ENCODE measurements at regions not wholly inside any gene's neighbourhood (a gene's known extent, or its start where the extent isn't known, plus 50 kb on each side); places are given as distances from the start of the nearest gene placed in this dataset.

GRCh38 chr14:100659345-100660001 is 67.2 kb upstream of the DLK1 start:
- no peak for DNase-seq (ENCODE audit: unreplicated experiment)
- no peaks in the 10 kb centered on the region for H3K4me1 Mint-ChIP-seq (ENCODE audit: insufficient read depth, unreplicated experiment)
- H3K27ac Mint-ChIP-seq (ENCODE audit: low read depth, unreplicated experiment) = no peak overlapping the region
- H3K9me3 Mint-ChIP-seq (ENCODE audit: unreplicated experiment) = no peaks in the 10 kb centered on the region
- POLR2A ChIA-PET = no interaction called here
- no peaks in the 10 kb centered on the region for H3K36me3 Mint-ChIP-seq (ENCODE audit: insufficient read depth, unreplicated experiment)
- intact Hi-C loops (cut with micrococcal nuclease) = loop anchor here (10.0 kb wide), 2 partner anchors 195 to 965 kb away; no protein-coding TSS in a partner anchor
- CTCF ChIA-PET = interaction anchor here (0.7 kb wide), 1 partner anchor 253 kb away, joined by 3 read pairs; no protein-coding TSS in a partner anchor
- H3K27me3 Mint-ChIP-seq (ENCODE audit: insufficient read depth, unreplicated experiment) = peaks cover 11% of the 10 kb centered on the region
- no peak for TF ChIP-seq CTCF (IDR thresholded peaks at IDR 0.05; ENCODE audit: unreplicated experiment)
- no TSS peak for BruUV-seq (replicated peaks)
- no peak overlapping the region for H3K4me3 Mint-ChIP-seq (ENCODE audit: unreplicated experiment)

- peaks cover 4% of the 10 kb centered on the region for H3K4me1 Mint-ChIP-seq (ENCODE audit: insufficient read depth, unreplicated experiment)
- ChIA-PET POLR2A (no interaction called here), CTCF (interaction anchor here (1.0 kb wide), 1 partner anchor 33 kb away, joined by 3 read pairs; no protein-coding TSS in a partner anchor)
- TF ChIP-seq CTCF (IDR thresholded peaks at IDR 0.05; ENCODE audit: unreplicated experiment) = no peak
- intact Hi-C loops (cut with micrococcal nuclease) = loop anchor here (10.0 kb wide), 2 partner anchors 194 to 964 kb away; no protein-coding TSS in a partner anchor
- H3K27ac Mint-ChIP-seq (ENCODE audit: low read depth, unreplicated experiment) = no peak overlapping the region
- no peaks in the 10 kb centered on the region for H3K36me3 Mint-ChIP-seq (ENCODE audit: insufficient read depth, unreplicated experiment)
- no peaks in the 10 kb centered on the region for H3K9me3 Mint-ChIP-seq (ENCODE audit: unreplicated experiment)
- H3K27me3 Mint-ChIP-seq (ENCODE audit: insufficient read depth, unreplicated experiment) = peaks cover 11% of the 10 kb centered on the region
- no peak for DNase-seq (ENCODE audit: unreplicated experiment)
- no TSS peak for BruUV-seq (replicated peaks)
- no peak overlapping the region for H3K4me3 Mint-ChIP-seq (ENCODE audit: unreplicated experiment)
These were observed 66.2 kb upstream of the DLK1 start for GRCh38 chr14:100660498-100660881.

GRCh38 chr14:100660882-100661635 is 65.6 kb upstream of the DLK1 start:
- ChIA-PET POLR2A (no interaction called here), CTCF (interaction anchor here (0.8 to 1.0 kb wide), 2 partner anchors 34 to 240 kb away, joined by 3 read pairs; no protein-coding TSS in a partner anchor)
- no TSS peak for BruUV-seq (replicated peaks)
- TF ChIP-seq CTCF (IDR thresholded peaks at IDR 0.05; ENCODE audit: unreplicated experiment) = no peak
- H3K27ac Mint-ChIP-seq (ENCODE audit: low read depth, unreplicated experiment) = no peak overlapping the region
- H3K9me3 Mint-ChIP-seq (ENCODE audit: unreplicated experiment) = no peaks in the 10 kb centered on the region
- no peaks in the 10 kb centered on the region for H3K36me3 Mint-ChIP-seq (ENCODE audit: insufficient read depth, unreplicated experiment)
- H3K27me3 Mint-ChIP-seq (ENCODE audit: insufficient read depth, unreplicated experiment) = peaks cover 6% of the 10 kb centered on the region
- peaks cover 9% of the 10 kb centered on the region for H3K4me1 Mint-ChIP-seq (ENCODE audit: insufficient read depth, unreplicated experiment)
- DNase-seq (ENCODE audit: unreplicated experiment) = peak; percentile 37
- no peak overlapping the region for H3K4me3 Mint-ChIP-seq (ENCODE audit: unreplicated experiment)
- intact Hi-C loops (cut with micrococcal nuclease) = loop anchor here (10.0 kb wide), 2 partner anchors 194 to 964 kb away; no protein-coding TSS in a partner anchor

Measured in MCF 10A (cell line).